ENCODE measurements at regions not wholly inside any gene's neighbourhood (a gene's known extent, or its start where the extent isn't known, plus 50 kb on each side); places are given as distances from the start of the nearest gene placed in this dataset.
"Not testable (repeated sequence)": the region's sequence is repeated elsewhere in the genome, so short reads cannot be mapped to it uniquely, and the experiment has no call there.

GRCh38 chr5:69004127-69004526 is 89.7 kb upstream of the SLC30A5 start:
- DNase-seq, result no peak

- no peak for DNase-seq
Measured at GRCh38 chr5:69004676-69005075, 89.1 kb upstream of the SLC30A5 start.

- peak in 3 of 4 experiments; percentile 13 to 48 (median 31) for DNase-seq
Measured at GRCh38 chr5:69006030-69006429, 87.8 kb upstream of the SLC30A5 start.

- DNase-seq, result peak in 3 of 4 experiments; percentile 8 to 26 (median 12)
Measured at GRCh38 chr5:69007163-69007562, 86.7 kb upstream of the SLC30A5 start.

GRCh38 chr5:69007726-69008368 is 86.0 kb upstream of the SLC30A5 start:
- peak; percentile 45 to 70 (median 61) for DNase-seq

- DNase-seq, result no peak
Measured at GRCh38 chr5:69010476-69010875, 83.3 kb upstream of the SLC30A5 start.

GRCh38 chr5:69011910-69012309 is 81.9 kb upstream of the SLC30A5 start:
- DNase-seq, result no peak

GRCh38 chr5:69013481-69013880 is 80.3 kb upstream of the SLC30A5 start:
- DNase-seq, result no peak

GRCh38 chr5:69014007-69014406 is 79.8 kb upstream of the SLC30A5 start:
- not testable (repeated sequence) for DNase-seq

- no peak for DNase-seq
Measured at GRCh38 chr5:69019668-69020375, 74.0 kb upstream of the SLC30A5 start.

GRCh38 chr5:69024241-69024651 is 69.6 kb upstream of the SLC30A5 start:
- peak; percentile 23 to 60 (median 48) for DNase-seq

- no peak for DNase-seq
Measured at GRCh38 chr5:69029292-69029691, 64.5 kb upstream of the SLC30A5 start.

- DNase-seq, result no peak
Measured at GRCh38 chr5:69030358-69031062, 63.3 kb upstream of the SLC30A5 start.

GRCh38 chr5:69032009-69032408 is 61.8 kb upstream of the SLC30A5 start:
- DNase-seq, result no peak

GRCh38 chr5:69033690-69034089 is 60.1 kb upstream of the SLC30A5 start:
- DNase-seq, result no peak

GRCh38 chr5:69034898-69035297 is 58.9 kb upstream of the SLC30A5 start:
- DNase-seq, result no peak

- DNase-seq, result no peak
Measured at GRCh38 chr5:69035665-69036064, 58.1 kb upstream of the SLC30A5 start.

- no peak for DNase-seq
Measured at GRCh38 chr5:69038539-69038938, 55.3 kb upstream of the SLC30A5 start.

- no peak for DNase-seq
Measured at GRCh38 chr5:69039829-69040228, 54.0 kb upstream of the SLC30A5 start.

GRCh38 chr5:69042500-69042899 is 51.3 kb upstream of the SLC30A5 start:
- DNase-seq, result no peak

- peak; percentile 80 to 95 (median 91) for DNase-seq
Measured at GRCh38 chr5:69042915-69043654, 50.7 kb upstream of the SLC30A5 start.

- DNase-seq, result peak in 1 of 4 experiments; percentile 16
Measured at GRCh38 chr5:69043655-69043996, 50.2 kb upstream of the SLC30A5 start.
